Stimulated activated CD4-positive, alpha-beta T cell treated with anti-CD3 and anti-CD28 coated beads, TNF-alpha, amount 100 ng/mL, for 24 hours (primary cell): ENCODE measurements at regions not wholly inside any gene's neighbourhood (a gene's known extent, or its start where the extent isn't known, plus 50 kb on each side); places are given as distances from the start of the nearest gene placed in this dataset.

Experiments used
- DNase-seq, 3 experiments: peaks; one replicate each; pipeline ENCODE4 v3.0.0-alpha.2; 2020; ENCODE audit warnings: low read depth in 3 of 3

- DNase-seq = no peak
Measured at GRCh38 chr21:16751695-16752474, 761.0 kb upstream of the CXADR start.

DNA sequence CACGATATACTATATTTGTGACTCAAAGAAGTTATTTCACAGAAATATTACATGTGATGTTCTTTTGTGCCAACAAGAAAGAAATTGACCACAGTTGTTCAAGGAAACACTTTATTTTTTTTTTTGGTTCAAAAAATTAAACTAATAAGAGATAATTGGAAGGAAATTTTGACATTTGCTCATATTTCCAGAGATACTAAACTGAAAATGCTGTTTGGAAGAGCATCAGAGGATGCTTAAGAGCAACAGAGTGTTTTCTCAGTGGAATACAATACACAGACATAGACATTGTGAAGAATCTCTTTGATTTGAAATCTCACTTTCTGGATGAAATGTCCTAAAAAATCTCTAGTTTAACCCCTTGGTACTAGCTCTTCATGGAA, 760.4 kb upstream of the CXADR start:
- no peak for DNase-seq

- DNase-seq = no peak
Measured at GRCh38 chr21:16755061-16755460, 757.8 kb upstream of the CXADR start.

DNA sequence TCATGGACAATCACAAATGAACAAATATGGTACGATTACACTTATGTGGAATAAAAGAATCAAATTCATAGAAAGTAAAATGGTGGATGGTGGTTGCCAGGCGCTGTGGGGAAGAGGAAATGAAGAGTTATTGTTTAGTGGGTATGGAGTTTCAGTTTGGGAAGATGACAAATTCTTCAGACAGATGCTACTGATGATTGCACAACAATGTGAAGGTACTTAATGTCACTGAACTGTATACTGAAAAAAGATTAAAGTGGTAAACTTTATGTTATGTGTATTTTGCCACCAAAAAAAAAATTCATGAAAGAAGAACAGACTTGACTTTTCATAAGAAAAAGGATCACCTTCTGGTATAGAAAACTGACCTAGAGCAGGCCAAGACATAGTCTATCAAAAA, 745.6 kb upstream of the CXADR start:
- no peak for DNase-seq

DNA sequence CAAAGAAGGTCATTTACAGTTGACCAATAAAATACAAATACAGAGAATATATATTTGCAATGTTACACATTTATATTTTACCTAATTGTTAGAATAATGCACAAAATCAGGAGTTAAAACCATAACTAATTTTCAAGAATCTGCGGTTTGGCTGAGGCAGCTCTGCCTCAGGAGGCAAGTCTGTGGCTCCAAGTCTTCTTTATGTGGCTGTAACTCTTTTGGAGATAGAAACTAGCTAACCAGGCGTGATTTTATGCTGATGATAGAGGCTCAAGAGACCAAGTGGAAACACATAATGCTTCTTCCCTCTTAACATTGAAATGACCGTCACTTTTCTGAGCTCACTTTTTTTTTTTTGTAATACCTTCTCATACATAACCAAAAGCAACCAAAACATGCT, 744.7 kb upstream of the CXADR start:
- DNase-seq = no peak

DNA sequence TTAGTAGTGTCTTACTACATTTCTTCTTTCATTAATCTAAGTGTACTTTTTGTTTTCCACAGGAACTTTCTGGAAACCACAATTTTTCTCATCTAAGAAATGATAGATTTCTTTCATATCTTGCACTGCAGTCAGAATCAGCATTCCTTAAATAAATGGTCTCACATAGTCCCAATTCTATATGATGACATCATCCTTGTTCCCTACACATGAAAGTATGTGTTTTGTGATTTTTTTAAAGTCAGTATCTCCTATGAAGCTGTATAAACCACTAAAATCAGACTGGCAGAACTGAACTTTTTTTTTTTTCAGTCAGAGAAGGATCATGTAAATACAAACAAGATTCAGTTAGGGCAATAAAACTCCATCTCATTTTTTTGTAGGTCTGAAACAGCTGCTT, 742.6 kb upstream of the CXADR start:
- no peak for DNase-seq

GRCh38 chr21:16773206-16773605, 739.6 kb upstream of the CXADR start:
- DNase-seq = no peak

DNA sequence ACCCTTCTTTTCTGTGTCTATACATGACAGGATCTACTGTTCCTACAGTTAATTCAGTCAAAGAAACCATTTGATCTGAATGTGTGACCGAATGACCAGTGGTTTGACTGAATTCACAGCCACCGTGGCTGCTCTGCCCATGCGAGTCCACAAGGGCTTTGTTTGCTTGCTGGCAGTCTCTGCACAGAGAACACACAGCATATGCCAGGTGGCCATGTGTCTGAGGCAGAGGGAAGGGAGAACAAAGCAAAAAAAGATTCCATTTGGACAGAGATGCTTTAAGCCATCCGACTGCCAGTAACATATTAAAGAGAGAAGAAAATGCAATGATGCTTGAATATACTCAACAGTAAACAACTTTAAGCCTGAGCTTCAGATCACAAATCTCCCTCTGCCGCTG, 737.8 kb upstream of the CXADR start:
- no peak for DNase-seq

- no peak for DNase-seq
Measured at GRCh38 chr21:16777041-16777720, 735.7 kb upstream of the CXADR start.

GRCh38 chr21:16788584-16788983, 724.3 kb upstream of the CXADR start:
- no peak for DNase-seq

GRCh38 chr21:16789636-16790035, 723.2 kb upstream of the CXADR start:
- no peak for DNase-seq

DNA sequence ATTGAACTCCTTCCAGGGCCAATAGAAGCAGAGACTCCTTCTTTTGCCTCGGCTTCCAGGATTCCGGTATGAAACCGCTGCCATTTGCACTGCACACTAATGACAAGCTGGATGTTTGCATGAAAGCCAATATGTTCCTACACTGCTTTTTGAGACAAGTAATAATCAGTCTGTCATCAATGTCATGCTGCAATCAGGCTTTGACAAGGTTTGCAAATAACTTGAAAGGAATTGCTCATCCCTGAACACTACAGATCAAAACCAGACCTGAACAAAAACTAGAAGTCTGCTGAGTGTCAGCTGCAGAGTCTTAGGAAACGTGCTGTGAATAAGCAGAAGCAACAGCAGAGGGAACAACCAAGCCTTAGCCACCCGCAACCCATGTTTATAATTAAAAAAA, 720.7 kb upstream of the CXADR start:
- DNase-seq = no peak

- DNase-seq = no peak
Measured at GRCh38 chr21:16794950-16795349, 717.9 kb upstream of the CXADR start.

- no peak for DNase-seq
Measured at GRCh38 chr21:16796776-16797175, 716.1 kb upstream of the CXADR start.

- no peak for DNase-seq
Measured at GRCh38 chr21:16797540-16797939, 715.3 kb upstream of the CXADR start.

- no peak for DNase-seq
Measured at GRCh38 chr21:16797966-16798365, 714.9 kb upstream of the CXADR start.

DNA sequence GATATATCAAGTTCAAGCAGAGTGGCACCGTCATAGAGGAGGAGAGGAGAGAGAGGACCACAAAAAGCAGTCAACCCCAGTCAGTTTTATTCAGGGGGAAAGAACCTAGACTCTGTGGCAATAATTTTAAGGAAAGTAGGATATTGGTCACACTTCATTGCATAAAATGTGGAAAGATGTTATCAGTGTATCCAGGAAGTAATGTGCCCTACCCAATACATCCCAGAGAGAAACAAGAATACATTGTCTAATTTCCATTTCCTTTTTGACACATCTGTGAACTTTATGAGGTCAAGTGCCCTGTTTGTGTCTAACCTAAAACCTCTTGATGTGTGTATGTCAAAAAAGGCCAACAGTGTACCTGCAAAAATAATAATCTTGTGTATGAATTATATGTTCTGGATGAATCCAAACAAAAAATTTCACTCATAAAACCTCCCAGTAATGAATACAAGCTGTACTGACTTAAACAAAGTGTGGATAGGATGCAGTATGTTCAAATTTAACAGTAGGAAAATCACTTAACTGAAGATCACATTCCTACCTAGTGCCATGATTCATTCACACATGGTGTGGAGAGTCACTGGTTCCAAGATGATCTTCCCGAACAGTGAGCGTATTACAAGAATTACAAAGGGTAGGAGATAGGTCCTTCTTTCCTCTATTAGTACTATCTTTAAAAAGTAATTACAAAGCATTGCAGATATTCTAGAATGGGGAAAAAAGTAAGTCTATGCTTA, 712.1 kb upstream of the CXADR start:
- DNase-seq = no peak

- no peak for DNase-seq
Measured at GRCh38 chr21:16811011-16811410, 701.8 kb upstream of the CXADR start.

DNA sequence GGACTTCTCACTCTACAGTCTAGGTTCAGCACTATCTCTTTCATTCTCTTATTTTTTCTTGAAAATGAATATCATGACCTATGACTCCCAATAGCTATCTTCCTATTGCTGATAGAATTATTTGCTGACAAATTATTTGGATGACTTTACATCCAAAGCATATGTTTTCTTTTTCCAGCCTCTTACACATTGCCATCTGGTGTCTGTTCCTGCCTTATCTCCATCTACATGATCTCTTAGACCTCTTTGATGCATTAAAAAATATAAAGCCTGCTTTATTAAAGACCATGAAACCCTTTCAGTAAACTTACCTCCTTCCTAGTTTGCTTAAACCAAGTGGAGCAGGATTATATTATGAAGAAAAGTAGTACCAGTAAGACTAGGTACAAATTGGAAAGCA, 700.9 kb upstream of the CXADR start:
- no peak for DNase-seq

DNA sequence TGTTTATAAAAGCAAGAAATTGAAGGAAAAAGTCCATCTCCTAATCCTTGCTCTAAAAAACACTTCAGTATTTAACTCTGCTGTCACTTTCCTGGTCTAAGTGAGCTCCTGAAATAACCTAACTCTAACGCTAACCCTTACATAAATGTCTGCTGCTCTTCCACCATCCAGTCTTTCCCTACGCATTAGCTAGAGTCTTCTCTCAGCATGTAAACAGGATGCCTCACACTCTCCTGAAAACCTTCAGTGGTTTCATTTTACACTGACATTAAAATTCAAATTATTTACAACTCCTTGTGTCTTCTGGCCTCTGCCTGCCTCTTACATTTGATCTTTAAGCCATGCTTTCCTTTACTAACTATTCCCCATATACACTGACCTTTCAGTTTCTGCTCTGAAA, 697.6 kb upstream of the CXADR start:
- no peak for DNase-seq

- DNase-seq = no peak
Measured at GRCh38 chr21:16821588-16821987, 691.3 kb upstream of the CXADR start.

DNA sequence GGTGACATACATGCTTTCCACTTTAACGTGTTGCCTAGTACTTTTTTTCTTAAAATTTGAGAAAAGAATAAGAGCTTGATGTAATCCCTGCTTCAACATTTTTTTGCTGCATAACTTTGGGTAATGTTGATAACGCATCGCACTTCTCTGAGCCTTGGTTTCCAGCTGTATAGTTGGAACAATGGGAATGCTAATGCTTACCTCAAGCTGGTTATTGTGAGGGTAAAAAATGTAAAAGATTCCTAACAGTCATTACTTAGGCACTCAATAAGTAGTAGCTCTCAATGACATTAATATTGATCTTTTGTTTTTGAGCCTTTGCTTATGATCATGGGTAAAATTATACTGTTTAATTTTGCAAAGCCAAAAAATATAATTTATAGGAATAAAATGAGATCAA, 683.3 kb upstream of the CXADR start:
- no peak for DNase-seq

DNA sequence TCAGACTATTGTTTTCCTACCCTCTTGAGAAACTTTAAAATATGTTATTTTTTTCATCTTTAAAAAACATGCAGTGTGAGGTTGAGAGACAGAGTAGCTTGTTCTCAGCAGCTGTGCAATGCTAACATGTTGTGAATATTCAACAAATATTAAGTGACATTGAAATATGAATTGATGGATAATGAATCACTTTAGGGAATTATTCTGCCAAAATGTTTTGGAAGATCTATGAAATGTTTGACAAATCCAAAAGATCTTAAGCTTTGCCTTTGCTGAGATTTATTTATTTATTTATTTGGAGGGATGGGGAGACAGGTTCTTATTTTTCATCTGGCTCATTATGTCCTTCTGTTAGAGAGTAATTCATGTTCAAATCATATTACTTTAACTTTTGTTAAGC, 680.1 kb upstream of the CXADR start:
- no peak for DNase-seq
